ENCODE measurements at regions not wholly inside any gene's neighbourhood (a gene's known extent, or its start where the extent isn't known, plus 50 kb on each side); places are given as distances from the start of the nearest gene placed in this dataset.

GRCh38 chr11:100635194-100635593 is 51.9 kb upstream of the ARHGAP42 start:
- no peak for TF ChIP-seq POLR2AphosphoS5 (IDR thresholded peaks at IDR 0.05; ENCODE audit: low read depth, low read length)
- TF ChIP-seq TCF7L2 (IDR thresholded peaks at IDR 0.05; ENCODE audit: low read depth, low read length): no peak
- TF ChIP-seq REST (IDR thresholded peaks at IDR 0.05; ENCODE audit: insufficient read depth in 1 of 2, low read depth in 2 of 2, low read length in 1 of 2): no peak
- TF ChIP-seq CTCF (IDR thresholded peaks at IDR 0.05): no peak
- TF ChIP-seq SIN3A (IDR thresholded peaks at IDR 0.05; ENCODE audit: borderline replicate concordance, insufficient read depth, low read depth, low read length): no peak
- no peak for ATAC-seq
- ChIA-PET CTCF (no interaction called here), POLR2A (no interaction called here)
- Histone ChIP-seq H3K36me3 (ENCODE audit: control insufficient read depth, insufficient read depth, low read length) (no peaks in the 10 kb centered on the region), H3K4me3 (ENCODE audit: low read depth in 2 of 2, low read length in 2 of 2) (no peak overlapping the region), H3K27ac (ENCODE audit: low read length) (no peak overlapping the region), H3K9me3 (ENCODE audit: control insufficient read depth, insufficient read depth, low read depth, low read length) (no peaks in the 10 kb centered on the region), H3K4me1 (ENCODE audit: control insufficient read depth, insufficient read depth, low read length) (no peaks in the 10 kb centered on the region), H3K27me3 (ENCODE audit: control insufficient read depth, insufficient read depth, low read length) (no peaks in the 10 kb centered on the region)
- in situ Hi-C loops (cut with HindIII; ENCODE audit: low pct_unique_long_range_greater_than_20kb, low sequenced_read_pairs): no loop called here
- intact Hi-C loops (cut with micrococcal nuclease; ENCODE audit: unreplicated experiment): no loop called here
- DNase-seq (ENCODE audit: low read depth, low spot score): no peak
- no TSS peak for BruUV-seq (replicated peaks)

- ChIA-PET POLR2A (no interaction called here), CTCF (no interaction called here)
- in situ Hi-C loops (cut with HindIII; ENCODE audit: low pct_unique_long_range_greater_than_20kb, low sequenced_read_pairs): no loop called here
- ATAC-seq (no peak), DNase-seq (ENCODE audit: low read depth, low spot score) (no peak)
- intact Hi-C loops (cut with micrococcal nuclease; ENCODE audit: unreplicated experiment): no loop called here
- BruUV-seq (replicated peaks): no TSS peak
- no peak overlapping the region for H3K4me3 ChIP-seq (ENCODE audit: low read depth in 2 of 2, low read length in 2 of 2)
- TF ChIP-seq CTCF (IDR thresholded peaks at IDR 0.05): no peak
- no peak for TF ChIP-seq REST (IDR thresholded peaks at IDR 0.05; ENCODE audit: insufficient read depth in 1 of 2, low read depth in 2 of 2, low read length in 1 of 2)
- no peaks in the 10 kb centered on the region for H3K4me1 ChIP-seq (ENCODE audit: control insufficient read depth, insufficient read depth, low read length)
- no peaks in the 10 kb centered on the region; the same call in 1 of the 2 replicates for H3K36me3 ChIP-seq (ENCODE audit: control insufficient read depth, insufficient read depth, low read length)
- no peak overlapping the region for H3K27ac ChIP-seq (ENCODE audit: low read length)
- H3K9me3 ChIP-seq (ENCODE audit: control insufficient read depth, insufficient read depth, low read depth, low read length): no peaks in the 10 kb centered on the region
- no peaks in the 10 kb centered on the region for H3K27me3 ChIP-seq (ENCODE audit: control insufficient read depth, insufficient read depth, low read length)
Measured at GRCh38 chr11:100636536-100636935, 50.6 kb upstream of the ARHGAP42 start.

Data from Panc1 (cell line).